Thyroid gland (tissue), 4 donors: ENCODE measurements at regions not wholly inside any gene's neighbourhood (a gene's known extent, or its start where the extent isn't known, plus 50 kb on each side); places are given as distances from the start of the nearest gene placed in this dataset. TPM values are rescaled to one million over a fixed set of nuclear protein-coding genes. Genes with fewer than 3 reads are reported as not detected.

Source experiments
- DNase-seq, 2 donors: peaks; one replicate each; pipeline ENCODE4 v3.0.0-alpha.2; 2019
- H3K27ac ChIP-seq, 3 donors: fragments of 200-600 bp; sonication (generic); 1 replicate in 2 of 3; 2 replicates in 1 of 3; pipeline ENCODE4 v1.5.1; 2016 to 2019; ENCODE audit warnings: mild to moderate bottlenecking in 1 of 3, moderate library complexity in 1 of 3
- H3K27me3 ChIP-seq: fragments of 200-600 bp; sonication (generic); one replicate; pipeline ENCODE4 v1.5.1; 2019
- H3K36me3 ChIP-seq, 2 donors: fragments of 200-600 bp; sonication (generic); one replicate each; pipeline ENCODE4 v1.5.1; 2016 to 2019
- H3K4me1 ChIP-seq, 2 donors: fragments of 200-600 bp; sonication (generic); one replicate each; pipeline ENCODE4 v1.5.1; 2017 to 2019
- H3K4me3 ChIP-seq, 3 donors: fragments of 200-600 bp; sonication (generic); replicated peaks in 1 of 3; 1 replicate in 2 of 3; 2 replicates in 1 of 3; pipeline ENCODE4 v1.5.1; 2016; ENCODE audit warnings: mild to moderate bottlenecking in 1 of 3
- H3K9me3 ChIP-seq: fragments of 200-600 bp; sonication (generic); one replicate; pipeline ENCODE4 v1.5.1; 2017
- CTCF ChIP-seq, 6 experiments: fragments of 200-600 bp in 3 of 6; fragments of 450-650 bp in 3 of 6; sonication (generic) in 3 of 6; IDR thresholded peaks; one replicate each; pipeline ENCODE4 v1.5.1; 2016 to 2019; ENCODE audit warnings: antibody characterized with exemption in 6 of 6, mild to moderate bottlenecking in 2 of 6, inconsistent platforms in 1 of 6, moderate library complexity in 1 of 6
- POLR2A ChIP-seq, 2 donors: fragments of 450-650 bp; IDR thresholded peaks; one replicate each; pipeline ENCODE4 v1.6.1; 2017; ENCODE audit warnings: antibody characterized with exemption in 2 of 2, mild to moderate bottlenecking in 2 of 2, moderate library complexity in 1 of 2
- WGBS, 2 donors: methylation state at CpG; one replicate each; pipeline ENCODE4 v1.1.5; 2017; 5-methylcytosine and 5-hydroxymethylcytosine counted together
- intact Hi-C: fragments of 100-400 bp; cut with DNase I; formaldehyde crosslinking; loops from one replicate; pipeline ENCODE4 v1.15.1; 2023
- small RNA-seq: library from RNA; depleted of rRNA; stranded (forward); fragments of <200 nt; gene quantifications from one replicate; pipeline ENCODE3, GENCODE V24; 2016

DNA sequence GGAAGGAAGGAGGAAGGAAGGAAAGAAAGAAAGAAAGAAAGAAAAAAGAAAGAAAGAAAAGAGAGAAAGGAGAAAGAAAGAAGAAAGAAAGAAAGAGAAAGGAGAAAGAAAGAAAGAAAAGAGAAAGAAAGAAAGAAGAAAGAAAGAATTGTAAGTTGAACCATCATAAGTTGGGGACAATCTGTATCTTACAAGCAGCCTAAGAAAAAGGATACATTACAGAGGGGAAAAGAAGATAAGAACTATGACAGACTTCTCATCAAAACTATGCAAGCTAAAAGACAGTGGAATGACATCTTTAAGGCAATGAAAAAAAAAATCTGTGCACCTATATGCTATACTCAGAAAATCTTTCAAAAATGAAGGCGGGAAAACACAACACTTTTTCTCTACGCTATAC, 50.3 kb upstream of the SP4 start:
- no peaks in the 10 kb centered on the region for H3K36me3 ChIP-seq
- no peak for TF ChIP-seq POLR2A (IDR thresholded peaks at IDR 0.05)
- TF ChIP-seq CTCF (IDR thresholded peaks at IDR 0.05) = no peak
- H3K27me3 ChIP-seq = no peaks in the 10 kb centered on the region
- no peak for DNase-seq
- intact Hi-C loops = no loop called here
- H3K27ac ChIP-seq = no peak overlapping the region
- 95 to 98% methylated on average over 2 of the region's 2 CpGs for WGBS, 2 donors
- H3K4me3 ChIP-seq = no peak overlapping the region
- H3K9me3 ChIP-seq = no peaks in the 10 kb centered on the region
- peaks cover 0 to 2% of the 10 kb centered on the region in 2 donors for H3K4me1 ChIP-seq

Small RNA genes in the stretch of these regions (small RNA-seq; reads per million reads assigned to genes)
- not detected for gene RN7SL542P
